ENCODE measurements at regions not wholly inside any gene's neighbourhood (a gene's known extent, or its start where the extent isn't known, plus 50 kb on each side); places are given as distances from the start of the nearest gene placed in this dataset.

DNA sequence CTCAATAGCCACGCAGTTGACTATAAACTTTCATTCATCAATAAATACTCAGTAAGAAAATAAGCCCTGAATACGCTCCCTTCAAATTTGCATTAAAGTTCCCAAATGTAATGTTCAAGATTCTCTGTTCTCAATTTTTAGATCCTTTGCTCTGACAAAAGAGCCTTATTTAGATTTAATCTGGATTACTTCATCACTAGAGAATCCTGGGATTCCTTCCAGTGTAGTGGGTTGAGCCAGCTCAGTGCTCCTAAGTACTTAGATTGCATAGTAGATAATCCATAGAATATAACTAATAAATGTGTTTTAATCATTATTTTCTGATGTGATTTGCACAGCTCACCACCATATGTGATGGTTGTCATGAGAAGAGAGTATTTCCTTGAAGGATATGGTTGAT is 1286.2 kb downstream of the SUCLG1 start:
- no peak overlapping the region for H3K4me2 ChIP-seq (ENCODE audit: unreplicated experiment)
- no peak overlapping the region for H3K4me3 ChIP-seq
- no peak for TF ChIP-seq EZH2 (IDR thresholded peaks at IDR 0.05; ENCODE audit: insufficient read depth, poor library complexity, severe bottlenecking)
- no peak for TF ChIP-seq EZH2phosphoT487 (IDR thresholded peaks at IDR 0.05; ENCODE audit: insufficient read depth, low read depth)
- no peaks in the 10 kb centered on the region for H3K27me3 ChIP-seq (replicated peaks; ENCODE audit: insufficient read depth)
- 11 to 14% methylated on average over 2 of the region's 2 CpGs for WGBS, 2 experiments (ENCODE audit: low coverage in 1 of 2, low lambda C conversion rate in 2 of 2, missing lambda C conversion rate in 2 of 2)
- H3K9ac ChIP-seq: no peak overlapping the region
- peaks cover 3% of the 10 kb centered on the region; the same call in 1 of the 2 replicates for H3K4me1 ChIP-seq (ENCODE audit: insufficient read depth)
- H3K36me3 ChIP-seq (ENCODE audit: low read depth): no peaks in the 10 kb centered on the region
- no peaks in the 10 kb centered on the region for H3F3A ChIP-seq (ENCODE audit: insufficient read depth)
- in situ Hi-C loops (cut with MboI): no loop called here
- no peaks in the 10 kb centered on the region for H4K20me1 ChIP-seq (ENCODE audit: insufficient read depth)
- H3K79me2 ChIP-seq (ENCODE audit: insufficient read depth): no peaks in the 10 kb centered on the region
- no peaks in the 10 kb centered on the region for H3K9me2 ChIP-seq (ENCODE audit: insufficient read depth)
- no peak overlapping the region for H3K27ac ChIP-seq
- no peaks in the 10 kb centered on the region for H3K9me3 ChIP-seq (ENCODE audit: low read depth)
- H2AFZ ChIP-seq: no peak overlapping the region
- peak; percentile 42 for DNase-seq

DNA sequence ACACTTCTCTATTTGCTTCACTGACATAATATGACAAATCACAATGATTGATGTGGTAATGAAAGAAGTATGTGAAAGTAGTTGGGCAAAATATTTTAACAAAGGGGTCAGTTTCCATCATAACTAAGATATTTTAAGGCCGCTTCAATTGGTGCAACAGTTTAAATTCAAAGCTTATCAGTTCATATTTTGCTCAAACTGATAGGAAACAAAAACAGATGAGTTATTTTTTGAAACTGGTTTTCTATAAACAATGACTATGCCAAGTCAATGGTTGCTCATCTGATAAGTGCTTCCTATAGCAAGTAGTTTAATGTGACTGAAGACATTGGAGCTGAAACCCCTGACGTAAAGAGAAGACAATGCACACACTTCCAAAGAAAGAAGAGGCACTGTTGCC is 1290.7 kb downstream of the SUCLG1 start:
- no peak overlapping the region for H2AFZ ChIP-seq

DNA sequence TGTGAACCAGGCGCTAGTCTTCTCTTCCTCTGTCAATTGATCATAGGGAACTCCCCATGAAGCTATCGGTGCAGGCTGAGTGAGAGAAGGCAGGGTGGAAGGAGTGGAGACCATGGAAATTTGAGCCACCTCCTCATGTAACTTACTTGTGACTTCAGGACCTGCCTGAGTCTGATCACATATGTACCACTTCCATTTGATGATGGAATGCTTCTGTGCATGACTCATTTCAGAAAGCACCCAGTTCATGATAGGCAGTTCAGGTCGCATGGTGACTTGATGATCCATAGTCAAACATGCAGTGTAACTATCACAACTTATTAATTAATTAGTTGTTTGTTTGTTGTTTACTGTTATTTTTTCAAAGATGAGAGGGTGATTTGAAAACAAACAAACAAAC is 1296.7 kb downstream of the SUCLG1 start:
- H3K9ac ChIP-seq: no peak overlapping the region
- H3K9me3 ChIP-seq (ENCODE audit: low read depth): no peaks in the 10 kb centered on the region
- in situ Hi-C loops (cut with MboI): no loop called here
- TF ChIP-seq EZH2 (IDR thresholded peaks at IDR 0.05; ENCODE audit: insufficient read depth, poor library complexity, severe bottlenecking) (no peak), EZH2phosphoT487 (IDR thresholded peaks at IDR 0.05; ENCODE audit: insufficient read depth, low read depth) (no peak)
- H3K27ac ChIP-seq: no peak overlapping the region
- H3K27me3 ChIP-seq (replicated peaks; ENCODE audit: insufficient read depth): no peaks in the 10 kb centered on the region
- no peaks in the 10 kb centered on the region for H3F3A ChIP-seq (ENCODE audit: insufficient read depth)
- no peak overlapping the region for H2AFZ ChIP-seq
- no peak overlapping the region for H3K4me2 ChIP-seq (ENCODE audit: unreplicated experiment)
- WGBS, 2 experiments (ENCODE audit: low coverage in 1 of 2, low lambda C conversion rate in 2 of 2, missing lambda C conversion rate in 2 of 2): 19 to 26% methylated on average over 3 of the region's 3 CpGs
- no peak for DNase-seq
- no peak overlapping the region for H3K4me3 ChIP-seq
- H3K4me1 ChIP-seq (ENCODE audit: insufficient read depth): no peaks in the 10 kb centered on the region
- H3K9me2 ChIP-seq (ENCODE audit: insufficient read depth): no peaks in the 10 kb centered on the region
- no peaks in the 10 kb centered on the region for H3K79me2 ChIP-seq (ENCODE audit: insufficient read depth)
- no peaks in the 10 kb centered on the region for H3K36me3 ChIP-seq (ENCODE audit: low read depth)
- no peaks in the 10 kb centered on the region for H4K20me1 ChIP-seq (ENCODE audit: insufficient read depth)

More for the DNA sequence above, 1290.7 kb downstream of the SUCLG1 start:
- in situ Hi-C loops (cut with MboI): no loop called here
- no peaks in the 10 kb centered on the region for H3K27me3 ChIP-seq (replicated peaks; ENCODE audit: insufficient read depth)
- H3K36me3 ChIP-seq (ENCODE audit: low read depth): no peaks in the 10 kb centered on the region
- no peak overlapping the region for H3K9ac ChIP-seq
- no peaks in the 10 kb centered on the region for H3K9me3 ChIP-seq (ENCODE audit: low read depth)
- no peaks in the 10 kb centered on the region for H3K9me2 ChIP-seq (ENCODE audit: insufficient read depth)
- H4K20me1 ChIP-seq (ENCODE audit: insufficient read depth): no peaks in the 10 kb centered on the region
- no peaks in the 10 kb centered on the region for H3F3A ChIP-seq (ENCODE audit: insufficient read depth)
- H3K27ac ChIP-seq: no peak overlapping the region
- no peak overlapping the region for H3K4me2 ChIP-seq (ENCODE audit: unreplicated experiment)
- H3K4me1 ChIP-seq (ENCODE audit: insufficient read depth): peaks cover 3% of the 10 kb centered on the region; the same call in 1 of the 2 replicates
- 18 to 20% methylated on average over 2 of the region's 2 CpGs for WGBS, 2 experiments (ENCODE audit: low coverage in 1 of 2, low lambda C conversion rate in 2 of 2, missing lambda C conversion rate in 2 of 2)
- TF ChIP-seq EZH2phosphoT487 (IDR thresholded peaks at IDR 0.05; ENCODE audit: insufficient read depth, low read depth) (no peak), EZH2 (IDR thresholded peaks at IDR 0.05; ENCODE audit: insufficient read depth, poor library complexity, severe bottlenecking) (no peak)
- no peak for DNase-seq
- H3K4me3 ChIP-seq: no peak overlapping the region
- no peaks in the 10 kb centered on the region for H3K79me2 ChIP-seq (ENCODE audit: insufficient read depth)

DNA sequence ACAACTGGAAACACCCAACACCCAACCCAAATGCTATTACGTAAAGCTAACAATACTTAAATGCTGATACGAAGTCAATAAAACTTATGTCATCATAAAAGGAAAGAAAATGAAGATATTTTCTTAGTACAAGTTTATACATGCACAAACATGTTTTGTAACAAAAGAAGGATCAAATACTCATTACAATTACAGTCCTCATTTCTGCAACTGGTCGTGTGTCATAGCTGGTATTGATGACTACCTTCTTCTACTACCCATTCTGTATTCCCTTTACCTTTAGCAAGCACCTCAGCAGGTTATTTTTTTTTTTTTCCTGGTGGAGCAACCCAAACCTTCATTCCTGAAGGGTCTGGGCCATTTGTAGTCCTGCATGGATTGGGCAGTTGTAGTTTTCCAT is 1298.5 kb downstream of the SUCLG1 start:
- Histone ChIP-seq H3K9me3 (ENCODE audit: low read depth) (no peaks in the 10 kb centered on the region), H3K27me3 (replicated peaks; ENCODE audit: insufficient read depth) (no peaks in the 10 kb centered on the region), H3K4me1 (ENCODE audit: insufficient read depth) (no peaks in the 10 kb centered on the region), H3F3A (ENCODE audit: insufficient read depth) (no peaks in the 10 kb centered on the region), H3K4me2 (ENCODE audit: unreplicated experiment) (no peak overlapping the region), H3K79me2 (ENCODE audit: insufficient read depth) (no peaks in the 10 kb centered on the region), H2AFZ (no peak overlapping the region), H3K36me3 (ENCODE audit: low read depth) (no peaks in the 10 kb centered on the region), H3K9me2 (ENCODE audit: insufficient read depth) (no peaks in the 10 kb centered on the region), H4K20me1 (ENCODE audit: insufficient read depth) (no peaks in the 10 kb centered on the region), H3K9ac (no peak overlapping the region), H3K4me3 (no peak overlapping the region), H3K27ac (no peak overlapping the region)
- TF ChIP-seq EZH2 (IDR thresholded peaks at IDR 0.05; ENCODE audit: insufficient read depth, poor library complexity, severe bottlenecking) (no peak), EZH2phosphoT487 (IDR thresholded peaks at IDR 0.05; ENCODE audit: insufficient read depth, low read depth) (no peak)
- in situ Hi-C loops (cut with MboI): no loop called here
- DNase-seq: no peak
- 35 to 40% methylated on average over 3 of the region's 3 CpGs for WGBS, 2 experiments (ENCODE audit: low coverage in 1 of 2, low lambda C conversion rate in 2 of 2, missing lambda C conversion rate in 2 of 2)

DNA sequence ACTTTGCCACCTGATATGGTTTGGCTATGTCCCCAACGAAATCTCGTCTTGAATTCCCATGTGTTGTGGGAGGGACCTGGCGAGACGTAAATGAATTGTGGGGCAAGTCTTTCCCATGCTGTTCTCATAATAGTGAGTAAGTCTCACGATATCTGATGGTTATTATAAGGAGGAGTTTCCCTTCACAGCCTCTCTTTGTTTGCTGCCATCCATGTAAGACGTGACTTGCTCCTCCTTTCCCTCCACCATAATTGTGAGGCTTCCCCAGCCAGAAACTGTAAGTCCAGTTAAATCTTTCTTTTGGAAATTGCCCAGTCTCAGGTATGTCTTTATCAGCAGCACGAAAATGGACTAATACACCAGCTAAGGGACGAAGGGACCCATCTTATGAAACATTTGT is 1303.3 kb downstream of the SUCLG1 start:
- H3K36me3 ChIP-seq (ENCODE audit: low read depth): no peaks in the 10 kb centered on the region
- 18 to 27% methylated on average over 8 of the region's 8 CpGs for WGBS, 2 experiments (ENCODE audit: low coverage in 1 of 2, low lambda C conversion rate in 2 of 2, missing lambda C conversion rate in 2 of 2)
- no peak overlapping the region for H3K27ac ChIP-seq
- no peaks in the 10 kb centered on the region for H3K27me3 ChIP-seq (replicated peaks; ENCODE audit: insufficient read depth)
- no peak overlapping the region for H3K4me3 ChIP-seq
- no peaks in the 10 kb centered on the region for H3F3A ChIP-seq (ENCODE audit: insufficient read depth)
- H3K9me3 ChIP-seq (ENCODE audit: low read depth): no peaks in the 10 kb centered on the region
- no peak overlapping the region for H2AFZ ChIP-seq
- no peaks in the 10 kb centered on the region for H3K4me1 ChIP-seq (ENCODE audit: insufficient read depth)
- no peak overlapping the region for H3K9ac ChIP-seq
- H4K20me1 ChIP-seq (ENCODE audit: insufficient read depth): no peaks in the 10 kb centered on the region
- no peak for DNase-seq
- H3K79me2 ChIP-seq (ENCODE audit: insufficient read depth): no peaks in the 10 kb centered on the region
- no peak overlapping the region for H3K4me2 ChIP-seq (ENCODE audit: unreplicated experiment)
- no peaks in the 10 kb centered on the region for H3K9me2 ChIP-seq (ENCODE audit: insufficient read depth)
- TF ChIP-seq EZH2phosphoT487 (IDR thresholded peaks at IDR 0.05; ENCODE audit: insufficient read depth, low read depth): no peak
- TF ChIP-seq EZH2 (IDR thresholded peaks at IDR 0.05; ENCODE audit: insufficient read depth, poor library complexity, severe bottlenecking): no peak
- in situ Hi-C loops (cut with MboI): no loop called here

All from GM23248 (cell line).